Inferior parietal cortex (tissue), 1 donor: ENCODE measurements at regions not wholly inside any gene's neighbourhood (a gene's known extent, or its start where the extent isn't known, plus 50 kb on each side); places are given as distances from the start of the nearest gene placed in this dataset.
"Not testable (repeated sequence)": the region's sequence is repeated elsewhere in the genome, so short reads cannot be mapped to it uniquely, and the experiment has no call there.

Source experiments
- DNase-seq: peaks from one replicate; pipeline ENCODE4 v3.0.0-alpha.2; 2016; ENCODE audit errors: extremely low spot score

DNA sequence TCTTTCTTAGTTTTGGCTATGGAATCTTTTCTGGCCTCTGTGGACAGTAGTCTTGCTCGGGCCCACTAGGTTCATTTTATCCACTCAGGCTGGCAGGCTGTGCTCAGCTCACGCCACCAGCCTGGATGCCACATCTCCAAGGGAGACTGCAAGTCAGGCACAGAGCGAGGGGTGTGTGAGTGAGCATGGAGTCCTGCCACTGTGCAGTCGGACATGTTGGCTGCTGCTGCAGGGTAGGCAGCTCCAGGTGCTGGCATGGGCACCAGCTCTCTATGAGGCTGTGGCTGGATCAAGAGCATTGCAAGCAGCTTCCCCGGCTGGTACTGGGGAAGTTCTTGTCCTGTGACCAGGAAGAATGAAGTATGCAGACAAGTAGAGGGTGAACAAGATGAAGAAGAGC, 158.9 kb downstream of the PCTP start:
- DNase-seq: no peak

DNA sequence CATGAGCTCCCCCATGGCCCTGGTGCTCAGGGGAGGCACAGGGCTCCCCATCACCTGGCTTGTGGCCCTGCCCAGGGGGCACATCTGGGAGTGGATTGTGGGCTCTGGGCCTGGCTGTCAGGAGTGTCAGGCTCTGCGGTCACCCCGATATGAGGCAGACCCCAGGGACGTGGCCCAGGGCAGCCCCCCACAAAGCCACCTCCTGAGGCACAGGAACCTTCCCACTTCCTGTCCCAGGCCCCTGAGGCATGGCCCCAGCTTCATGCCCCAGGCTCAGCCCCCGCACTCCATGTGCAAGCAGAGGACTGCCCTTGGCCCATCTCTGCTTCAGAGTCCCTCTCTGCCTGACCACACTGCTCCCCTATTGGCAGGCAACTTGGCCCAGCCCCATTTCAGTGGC, 160.3 kb downstream of the PCTP start:
- DNase-seq: no peak

DNA sequence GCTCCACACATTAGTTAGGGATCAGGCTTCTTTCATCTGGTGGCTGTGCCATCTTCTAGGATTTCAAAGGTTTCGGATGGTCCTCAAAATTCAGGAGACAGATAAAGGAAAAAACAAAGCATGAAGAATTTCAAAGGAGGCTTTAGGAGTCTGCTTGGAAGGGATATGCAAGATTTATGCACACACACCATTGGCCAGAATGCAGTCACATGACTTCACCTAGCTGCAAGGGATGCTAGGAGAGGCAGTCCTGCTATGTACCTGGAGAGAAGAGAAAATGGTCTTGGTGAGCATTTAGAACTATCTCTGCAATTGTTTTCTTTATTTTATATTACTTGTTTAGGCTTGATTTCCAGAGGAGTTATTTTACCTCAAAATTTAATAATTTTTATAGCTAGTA, 174.6 kb downstream of the PCTP start:
- no peak for DNase-seq

GRCh38 chr17:55926276-55926990, 175.6 kb downstream of the PCTP start:
- DNase-seq: no peak

DNA sequence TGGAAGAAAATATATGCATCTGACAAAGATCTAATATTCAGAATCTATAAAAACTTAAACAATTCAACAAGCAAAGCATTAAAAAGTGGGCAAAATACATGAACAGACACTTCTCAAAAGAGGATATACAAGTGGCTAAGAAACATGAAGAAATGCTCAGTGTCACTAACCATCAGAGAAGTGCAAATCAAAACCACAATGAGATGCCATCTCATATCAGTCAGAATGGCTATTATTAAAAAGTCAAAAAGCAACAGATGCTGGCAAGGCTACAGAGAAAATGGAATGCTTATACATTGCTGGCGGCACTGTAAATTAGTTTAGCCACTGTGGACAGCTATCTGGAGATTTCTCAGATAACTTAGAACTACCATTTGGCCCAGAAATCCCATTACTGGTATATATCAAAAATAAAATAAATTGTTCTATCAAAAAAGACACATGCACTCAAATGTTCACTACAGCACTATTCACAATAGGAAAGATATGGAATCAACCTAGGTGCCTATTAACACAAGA, 179.5 kb downstream of the PCTP start:
- DNase-seq: no peak

- DNase-seq: no peak
Measured at GRCh38 chr17:55931446-55931845, 180.6 kb downstream of the PCTP start.

GRCh38 chr17:55932973-55933372, 182.1 kb downstream of the PCTP start:
- DNase-seq: no peak

DNA sequence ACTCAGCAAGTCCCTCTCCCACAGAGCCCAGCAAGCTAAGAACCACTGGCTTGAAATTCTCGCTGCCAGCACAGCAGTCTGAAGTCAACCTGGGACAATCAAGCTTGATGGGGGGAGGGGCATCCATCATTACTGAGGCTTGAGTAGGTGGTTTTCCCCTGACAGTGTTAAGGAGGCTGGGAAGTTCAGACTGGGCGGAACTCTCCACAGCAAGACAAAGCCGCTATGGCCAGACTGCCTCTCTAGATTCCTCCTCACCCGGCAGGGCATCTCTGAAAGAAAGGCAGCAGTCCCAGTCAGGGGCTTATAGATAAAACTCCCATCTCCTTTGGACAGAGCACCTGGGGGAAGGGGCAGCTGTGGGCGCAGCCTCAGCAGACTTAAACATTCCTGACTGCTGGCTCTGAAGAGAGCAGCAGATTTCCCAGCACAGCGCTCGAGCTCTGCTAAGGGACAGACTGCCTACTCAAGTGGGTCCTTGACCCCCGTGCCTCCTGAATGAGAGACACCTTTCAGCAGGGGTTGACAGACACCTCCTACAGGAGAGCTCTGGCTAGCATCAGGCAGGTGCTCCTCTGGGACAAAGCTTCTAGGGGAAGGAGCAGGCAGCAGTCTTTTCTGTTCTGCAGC, 188.4 kb downstream of the PCTP start:
- not testable (repeated sequence) for DNase-seq

DNA sequence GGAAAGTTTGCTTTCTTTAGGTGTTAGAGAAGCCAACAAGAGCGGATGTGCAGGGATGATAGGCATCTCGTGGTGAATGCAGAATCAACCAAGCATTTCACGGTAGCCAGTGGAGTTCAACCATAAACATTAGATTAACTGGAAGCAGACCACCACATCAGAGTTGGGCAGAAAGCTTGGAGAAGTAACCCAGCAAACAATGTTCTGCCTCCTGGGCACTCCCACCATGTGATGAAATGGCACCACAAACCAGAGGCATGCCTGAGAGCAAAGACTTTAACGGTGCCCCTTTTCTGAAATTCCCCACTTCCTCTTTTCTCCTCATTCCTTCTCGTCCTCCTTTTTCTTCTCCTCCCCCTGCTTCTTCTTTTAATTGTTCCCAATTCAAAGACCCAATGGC, 193.5 kb upstream of the ANKFN1 start:
- DNase-seq: no peak

- no peak for DNase-seq
Measured at GRCh38 chr17:55961386-55961785, 191.9 kb upstream of the ANKFN1 start.

DNA sequence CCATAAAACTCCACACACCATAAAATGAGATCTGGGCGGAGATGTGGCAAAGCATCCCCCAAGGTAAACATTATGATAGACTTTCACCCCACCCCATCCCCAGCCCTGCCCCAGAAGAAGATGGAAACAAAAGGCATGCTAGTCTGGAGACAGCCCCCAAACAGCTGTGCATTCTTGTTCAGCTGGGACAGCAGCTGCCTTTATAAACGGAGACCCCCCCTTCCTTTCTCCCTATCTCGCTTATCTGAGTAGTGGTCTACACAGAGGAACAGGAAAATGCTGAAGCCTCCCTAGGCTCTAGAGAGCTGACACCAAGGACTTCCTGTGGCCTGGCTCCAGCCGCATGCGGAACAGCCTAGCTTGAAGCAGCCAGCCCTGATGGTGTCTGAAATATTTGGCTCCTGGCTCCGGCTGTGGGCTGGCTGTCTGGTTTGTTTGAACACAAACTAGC, 190.3 kb upstream of the ANKFN1 start:
- no peak for DNase-seq

- no peak for DNase-seq
Measured at GRCh38 chr17:55964191-55964590, 189.1 kb upstream of the ANKFN1 start.

DNA sequence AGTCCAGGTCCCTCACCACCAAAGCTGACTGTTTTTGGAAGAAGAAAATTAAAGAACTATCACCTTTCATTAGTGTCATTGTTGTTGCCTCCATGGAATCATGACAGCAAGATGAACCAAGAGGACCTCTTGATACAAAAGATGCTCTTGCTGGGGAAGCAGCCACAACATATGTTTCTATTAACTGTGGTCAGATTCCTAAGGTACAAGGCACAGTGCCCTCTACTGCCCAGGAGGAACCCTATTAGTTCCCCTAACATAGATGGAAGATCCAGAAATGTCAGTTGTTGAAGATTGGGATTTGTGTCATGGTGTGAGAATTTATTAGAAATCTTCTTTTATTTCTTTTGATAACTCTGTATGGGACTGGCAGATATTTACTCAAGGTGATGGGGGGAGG, 188.2 kb upstream of the ANKFN1 start:
- no peak for DNase-seq

DNA sequence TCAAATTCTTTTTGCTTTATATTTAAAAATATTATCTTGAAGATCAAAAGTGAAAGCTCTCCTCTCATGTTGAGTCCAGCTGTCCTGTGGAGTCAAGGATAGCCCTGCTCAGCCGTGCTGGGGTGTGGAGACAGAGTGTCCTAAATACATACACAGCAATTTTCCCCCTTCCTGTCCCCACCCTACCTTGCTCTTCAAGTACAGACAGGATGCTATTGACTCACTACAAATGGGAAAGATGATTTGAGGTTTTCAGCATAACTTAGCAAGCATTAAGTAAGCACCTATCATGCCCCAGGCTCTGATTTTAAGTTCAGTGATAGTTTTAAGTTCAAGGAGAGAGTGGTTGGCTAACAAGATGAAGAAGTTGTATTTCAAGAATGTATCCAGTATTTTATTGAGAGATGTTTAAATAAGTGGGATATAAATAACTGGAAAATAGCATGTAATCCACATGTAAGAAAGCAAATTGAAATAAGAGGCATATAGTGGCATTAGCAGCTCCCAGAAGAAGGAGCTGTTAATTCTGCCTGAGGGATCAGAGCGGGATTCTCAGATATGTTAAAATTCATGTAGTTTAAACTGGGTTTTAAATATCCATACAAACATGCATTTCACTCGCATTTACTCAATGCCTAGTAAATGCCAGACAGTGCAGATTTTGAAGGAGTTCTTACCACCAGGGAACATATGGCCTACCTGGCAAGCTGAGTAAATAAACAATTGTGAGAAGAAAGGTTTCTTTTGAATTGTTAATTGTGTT, 183.5 kb upstream of the ANKFN1 start:
- DNase-seq: no peak

DNA sequence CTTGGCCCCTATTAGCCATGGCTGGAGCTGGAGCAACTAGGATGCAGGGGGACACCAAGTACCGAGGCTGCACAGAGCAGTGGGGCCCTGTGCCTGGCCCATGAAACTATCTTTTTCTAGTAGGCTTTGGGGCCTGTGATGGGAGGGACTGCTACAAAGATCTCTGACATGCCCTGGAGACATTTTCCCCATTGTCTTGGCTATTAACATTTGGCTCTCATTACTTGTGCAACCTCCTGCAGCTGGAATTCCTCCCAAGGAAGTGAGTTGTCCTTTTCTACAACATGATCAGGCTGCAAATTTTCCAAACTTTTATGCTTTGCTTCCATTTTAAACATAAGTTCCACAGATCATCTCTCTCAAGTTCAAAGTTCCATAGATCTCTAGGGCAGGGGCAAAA, 174.7 kb upstream of the ANKFN1 start:
- no peak for DNase-seq

DNA sequence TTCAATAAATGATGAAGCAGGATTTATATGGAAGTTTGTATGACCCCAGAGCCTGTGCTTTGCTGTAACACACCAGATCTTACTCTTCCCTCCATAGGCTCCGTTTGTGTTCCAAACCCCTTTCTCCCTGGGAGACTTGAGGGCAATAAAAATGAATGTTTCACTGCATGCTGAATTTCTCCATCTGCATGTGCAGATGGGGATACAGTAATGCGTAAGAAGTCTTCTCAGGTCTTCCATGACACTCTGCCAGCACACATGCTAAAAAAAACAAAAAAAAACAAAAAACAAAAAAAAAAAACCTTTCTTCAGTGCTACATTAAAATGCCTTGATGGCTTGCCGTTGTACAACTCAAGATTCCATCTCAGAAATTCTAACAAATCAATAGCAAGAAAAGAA, 170.2 kb upstream of the ANKFN1 start:
- no peak for DNase-seq

- DNase-seq: no peak
Measured at GRCh38 chr17:55986817-55987216, 166.5 kb upstream of the ANKFN1 start.

DNA sequence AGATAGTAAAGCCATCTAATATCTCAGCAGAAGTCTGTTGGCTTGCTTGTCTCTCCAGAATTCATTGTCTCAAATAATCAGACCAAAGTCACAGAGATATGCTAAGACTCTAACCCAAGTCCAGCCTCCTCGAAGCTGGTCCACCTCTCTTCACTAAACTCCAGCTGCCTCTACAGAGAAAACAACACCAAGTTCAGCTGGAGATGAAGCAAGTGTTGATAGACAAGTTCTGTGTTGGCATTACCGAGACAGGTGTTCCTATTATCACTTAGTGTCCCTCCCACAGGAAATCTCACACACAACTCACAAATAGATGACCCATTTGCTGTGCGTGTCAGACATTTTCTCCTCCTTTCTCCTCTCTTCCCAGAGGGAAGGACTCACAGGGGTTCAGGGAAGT, 164.4 kb upstream of the ANKFN1 start:
- no peak for DNase-seq

DNA sequence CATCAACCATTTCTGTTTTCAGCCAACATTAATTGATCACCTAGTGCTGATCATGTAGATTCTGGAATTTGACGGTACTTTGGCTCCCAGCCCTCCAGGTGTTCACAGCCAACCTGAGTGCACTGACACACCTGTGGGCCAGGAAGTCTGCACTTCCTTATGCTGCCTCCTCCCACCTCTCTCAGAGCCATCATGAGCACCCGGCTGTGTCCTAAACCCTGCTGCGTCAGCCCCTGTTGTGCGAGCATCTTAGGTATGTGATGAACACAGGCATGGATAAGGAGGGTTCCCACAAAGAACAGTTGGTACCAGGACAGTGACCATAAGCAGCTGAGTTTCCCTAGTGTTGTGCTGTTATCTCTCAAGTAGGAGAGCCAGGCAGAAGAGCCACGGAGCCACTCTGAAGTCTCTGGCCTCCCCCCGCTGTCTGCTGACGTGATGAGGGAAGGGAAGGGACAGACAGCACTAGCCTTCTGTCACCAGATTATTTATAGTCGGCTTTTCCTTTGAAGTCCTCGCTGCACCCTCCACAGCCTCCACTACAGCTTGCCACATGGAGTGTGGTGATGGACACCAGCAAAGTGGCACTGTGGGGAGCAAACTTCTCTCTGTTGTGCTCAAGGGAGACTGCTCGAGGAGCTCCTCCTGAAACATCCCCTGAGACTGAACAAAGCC, 162.8 kb upstream of the ANKFN1 start:
- DNase-seq: no peak

DNA sequence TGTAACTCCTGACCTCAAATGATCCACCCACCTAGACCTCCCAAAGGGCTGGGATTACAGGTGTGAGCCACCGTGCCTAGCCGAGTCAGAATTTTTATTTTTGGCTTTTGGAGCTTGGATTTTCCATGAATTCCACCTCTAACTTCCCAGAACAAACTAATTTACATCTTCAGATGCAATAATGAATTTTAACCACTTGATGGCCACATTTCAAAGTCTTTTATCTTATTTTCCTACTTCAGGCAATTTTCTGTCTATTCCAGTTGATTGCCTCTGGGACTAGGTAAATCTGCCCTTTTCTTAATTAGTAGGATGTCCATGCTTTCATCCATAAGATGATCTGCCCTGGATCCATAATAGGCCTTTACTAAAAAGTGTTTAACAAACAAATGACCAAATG, 156.4 kb upstream of the ANKFN1 start:
- DNase-seq: no peak

- no peak for DNase-seq
Measured at GRCh38 chr17:56000411-56000810, 152.9 kb upstream of the ANKFN1 start.

- not testable (repeated sequence) for DNase-seq
Measured at GRCh38 chr17:56002656-56003055, 150.6 kb upstream of the ANKFN1 start.
